Kidney (tissue), 13 donors: ENCODE measurements at regions not wholly inside any gene's neighbourhood (a gene's known extent, or its start where the extent isn't known, plus 50 kb on each side); places are given as distances from the start of the nearest gene placed in this dataset.

Experiments
- DNase-seq, 5 donors: peaks; one replicate each; pipeline ENCODE4 v3.0.0-alpha.2; 2013 to 2020
- FAIRE-seq: peaks from 2 replicates; lab custom pipeline; 2012; peaks lifted over from hg19 to GRCh38; lab: Jason Lieb, UNC
- H3K27ac ChIP-seq, 2 donors: one replicate each; pipeline ENCODE4 v1.7.0; 2013; ENCODE audit warnings: low read depth in 2 of 2, low read length in 2 of 2, inconsistent platforms in 1 of 2
- H3K27me3 ChIP-seq: one replicate; pipeline ENCODE4 v1.7.1; 2013; ENCODE audit warnings: low read length, inconsistent platforms; ENCODE audit not compliant: control insufficient read depth, insufficient read depth
- H3K36me3 ChIP-seq, 3 donors: one replicate each; pipeline versions ENCODE4 v1.7.0 to v1.7.1; 2013; ENCODE audit warnings: low read length in 3 of 3, control low read depth in 1 of 3, inconsistent platforms in 1 of 3; ENCODE audit not compliant: insufficient read depth in 3 of 3, control insufficient read depth in 2 of 3
- H3K4me1 ChIP-seq, 3 donors: one replicate each; pipeline versions ENCODE4 v1.7.0 to v1.7.1; 2013; ENCODE audit warnings: low read length in 3 of 3, inconsistent platforms in 1 of 3, low read depth in 1 of 3; ENCODE audit not compliant: control insufficient read depth in 2 of 3, insufficient read depth in 2 of 3
- H3K4me3 ChIP-seq, 3 donors: one replicate each; pipeline versions ENCODE4 v1.7.0 to v1.8.1; 2013; ENCODE audit warnings: low read length in 3 of 3, control low read depth in 1 of 3, inconsistent platforms in 1 of 3
- H3K9ac ChIP-seq, 3 donors: one replicate each; pipeline versions ENCODE4 v1.7.0 to v1.7.1; 2013; ENCODE audit warnings: low read length in 3 of 3, control low read depth in 1 of 3, inconsistent platforms in 1 of 3
- H3K9me3 ChIP-seq, 3 donors: one replicate each; pipeline versions ENCODE4 v1.7.0 to v1.7.1; 2013; ENCODE audit warnings: low read length in 3 of 3, control low read depth in 1 of 3, inconsistent platforms in 1 of 3; ENCODE audit not compliant: control insufficient read depth in 2 of 3, insufficient read depth in 1 of 3
- intact Hi-C: fragments of 100-400 bp; cut with DNase I; formaldehyde crosslinking; loops from one replicate; pipeline ENCODE4 v1.11.1; 2022
- TF ChIP-seq, protein P1 (sequence below): IDR thresholded peaks from 3 replicates; pipeline ENCODE4 v1.5.1; 2012; ENCODE audit warnings: mild to moderate bottlenecking, moderate library complexity, borderline replicate concordance; ENCODE audit not compliant: insufficient read depth; ENCODE audit errors: extremely low read depth
- donor health status: control.
- donor health status: control.
- donor health status: control.
- donor health status: control.
- donor health status: control.
- donor health status: DM: yes; HTN: yes; CAD: no.
- donor health status: Normal renal cell carcinoma (clear cell type).

DNA sequence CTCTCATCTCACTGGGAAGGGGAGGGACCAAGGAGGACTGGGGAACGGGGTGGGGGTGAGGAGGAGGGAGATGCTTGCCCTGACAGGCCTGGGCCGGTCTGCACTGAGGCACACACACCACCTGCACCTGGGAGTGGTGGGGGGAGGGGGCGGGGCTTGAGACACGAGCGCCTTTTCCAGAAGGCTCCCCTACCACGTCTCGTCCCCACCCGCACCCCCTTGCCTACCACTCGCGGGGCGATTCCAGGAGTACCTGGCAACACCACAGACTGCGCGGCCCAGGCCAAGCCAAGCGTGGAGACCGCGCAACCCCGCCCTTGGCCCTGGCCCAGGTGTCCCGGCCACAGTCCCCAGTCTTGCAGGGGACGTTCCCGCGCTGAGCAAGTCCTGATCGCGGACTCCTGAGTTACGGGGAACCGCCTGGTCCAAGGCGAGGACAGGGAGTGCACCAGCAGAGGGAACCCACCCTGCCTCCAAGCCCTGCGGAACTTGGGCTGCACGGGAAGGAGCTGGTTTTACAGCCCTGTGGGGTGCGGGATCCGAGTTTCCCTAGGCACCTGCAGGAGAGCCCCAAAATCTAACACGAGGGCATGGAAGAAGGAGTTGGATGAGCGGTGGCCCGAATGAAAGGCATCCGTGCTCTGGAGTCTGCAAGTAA lies 68.1 kb upstream of the SH3GL3 start:
- DNase-seq, result peak in 4 of 5 donors; percentile 20 to 83 (median 42)
- H3K27me3 ChIP-seq, result peaks cover 2% of the 10 kb centered on the region

DNA sequence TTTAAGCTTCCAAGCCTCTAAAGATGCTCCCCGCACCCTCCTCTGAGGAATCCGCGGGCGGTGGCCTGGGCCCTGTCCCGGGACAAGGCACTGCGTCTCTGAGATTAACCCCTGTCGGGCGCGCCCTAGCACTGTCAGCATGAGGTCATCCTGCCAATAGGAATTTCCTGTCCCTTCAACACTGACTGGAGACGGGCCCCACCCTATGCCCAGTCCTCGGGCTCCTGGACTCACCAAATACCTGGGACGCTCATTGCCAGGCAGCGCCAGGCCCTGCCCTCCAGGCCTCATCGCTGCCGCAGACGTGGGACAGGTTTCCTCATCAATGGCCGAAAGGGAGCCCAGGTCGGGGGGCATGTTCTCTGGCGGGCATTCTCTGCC lies 67.6 kb upstream of the SH3GL3 start:
- FAIRE-seq (no peak), DNase-seq (peak in 2 of 5 donors; percentile 12 to 79)
- TF ChIP-seq, protein P1, sequence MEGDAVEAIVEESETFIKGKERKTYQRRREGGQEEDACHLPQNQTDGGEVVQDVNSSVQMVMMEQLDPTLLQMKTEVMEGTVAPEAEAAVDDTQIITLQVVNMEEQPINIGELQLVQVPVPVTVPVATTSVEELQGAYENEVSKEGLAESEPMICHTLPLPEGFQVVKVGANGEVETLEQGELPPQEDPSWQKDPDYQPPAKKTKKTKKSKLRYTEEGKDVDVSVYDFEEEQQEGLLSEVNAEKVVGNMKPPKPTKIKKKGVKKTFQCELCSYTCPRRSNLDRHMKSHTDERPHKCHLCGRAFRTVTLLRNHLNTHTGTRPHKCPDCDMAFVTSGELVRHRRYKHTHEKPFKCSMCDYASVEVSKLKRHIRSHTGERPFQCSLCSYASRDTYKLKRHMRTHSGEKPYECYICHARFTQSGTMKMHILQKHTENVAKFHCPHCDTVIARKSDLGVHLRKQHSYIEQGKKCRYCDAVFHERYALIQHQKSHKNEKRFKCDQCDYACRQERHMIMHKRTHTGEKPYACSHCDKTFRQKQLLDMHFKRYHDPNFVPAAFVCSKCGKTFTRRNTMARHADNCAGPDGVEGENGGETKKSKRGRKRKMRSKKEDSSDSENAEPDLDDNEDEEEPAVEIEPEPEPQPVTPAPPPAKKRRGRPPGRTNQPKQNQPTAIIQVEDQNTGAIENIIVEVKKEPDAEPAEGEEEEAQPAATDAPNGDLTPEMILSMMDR, result no peak
- Histone ChIP-seq H3K27me3 (peaks cover 2% of the 10 kb centered on the region), H3K36me3 (no peaks in the 10 kb centered on the region), H3K9me3 (no peaks in the 10 kb centered on the region), H3K27ac (no peak overlapping the region), H3K4me1 (peaks cover 0 to 3% (median 0%) of the 10 kb centered on the region in 3 donors), H3K9ac (no peak overlapping the region), H3K4me3 (no peak overlapping the region)
- intact Hi-C loops, result no loop called here

More for the DNA sequence above, 68.1 kb upstream of the SH3GL3 start:
- TF ChIP-seq, protein P1, result no peak
- Histone ChIP-seq H3K9ac (no peak overlapping the region), H3K9me3 (no peaks in the 10 kb centered on the region), H3K36me3 (no peaks in the 10 kb centered on the region), H3K4me1 (peaks cover 0 to 3% (median 0%) of the 10 kb centered on the region in 3 donors), H3K27ac (no peak overlapping the region), H3K4me3 (no peak overlapping the region)
- FAIRE-seq, result no peak
- intact Hi-C loops, result no loop called here

DNA sequence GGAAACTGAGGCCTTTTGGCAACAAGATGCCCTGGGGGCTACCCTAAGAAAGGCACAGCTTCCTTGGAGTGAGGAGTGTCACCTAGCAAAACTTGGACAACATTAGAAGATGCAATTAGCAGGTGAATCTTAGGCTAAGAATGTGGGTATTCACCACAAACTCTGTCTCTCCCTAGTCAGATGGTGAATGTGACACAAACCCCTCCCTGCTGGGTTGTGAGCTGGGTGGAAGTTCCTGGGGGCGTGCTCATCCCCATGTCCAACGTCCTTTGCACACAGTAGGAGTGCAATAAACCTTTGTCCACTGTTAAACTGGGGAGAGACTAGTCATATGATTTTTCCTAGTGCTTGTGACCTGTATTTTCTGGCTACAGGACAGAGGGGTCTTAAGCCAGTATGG lies 67.1 kb upstream of the SH3GL3 start:
- Histone ChIP-seq H3K4me3 (no peak overlapping the region), H3K27me3 (peaks cover 2% of the 10 kb centered on the region), H3K9ac (no peak overlapping the region), H3K9me3 (no peaks in the 10 kb centered on the region), H3K4me1 (peaks cover 0 to 3% (median 0%) of the 10 kb centered on the region in 3 donors), H3K27ac (no peak overlapping the region), H3K36me3 (no peaks in the 10 kb centered on the region)
- intact Hi-C loops, result no loop called here
- TF ChIP-seq, protein P1, result no peak
- DNase-seq (no peak), FAIRE-seq (no peak)
